HG03196 (cell line): ENCODE measurements at regions not wholly inside any gene's neighbourhood (a gene's known extent, or its start where the extent isn't known, plus 50 kb on each side); places are given as distances from the start of the nearest gene placed in this dataset.
"Not testable (repeated sequence)": the region's sequence is repeated elsewhere in the genome, so short reads cannot be mapped to it uniquely, and the experiment has no call there.

ENCODE experiments used
- ATAC-seq: cut with Tn5 transposase; IDR thresholded peaks from one replicate; pipeline ENCODE4 v1.9.1; 2021; ENCODE audit not compliant: unreplicated experiment

DNA sequence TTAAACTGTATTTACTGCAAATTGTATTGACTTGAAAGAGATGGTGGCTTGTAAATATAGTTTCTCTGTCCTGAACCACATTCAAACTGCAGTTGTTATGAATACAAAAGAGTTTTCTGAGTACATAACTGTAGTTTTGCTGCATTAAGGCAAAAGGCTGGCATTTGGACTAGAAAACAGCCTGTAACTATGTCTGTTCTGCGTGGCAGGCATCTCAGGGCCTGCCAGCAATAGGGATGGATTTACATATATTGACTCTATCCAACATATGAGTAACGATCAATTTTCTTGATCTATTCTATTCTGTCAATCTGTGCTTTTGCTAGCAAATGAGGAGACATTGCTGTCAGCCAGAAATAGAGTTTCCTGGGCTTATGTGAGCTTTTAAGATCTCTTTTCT is 174.6 kb downstream of the TMEM26 start:
- no peak for ATAC-seq

DNA sequence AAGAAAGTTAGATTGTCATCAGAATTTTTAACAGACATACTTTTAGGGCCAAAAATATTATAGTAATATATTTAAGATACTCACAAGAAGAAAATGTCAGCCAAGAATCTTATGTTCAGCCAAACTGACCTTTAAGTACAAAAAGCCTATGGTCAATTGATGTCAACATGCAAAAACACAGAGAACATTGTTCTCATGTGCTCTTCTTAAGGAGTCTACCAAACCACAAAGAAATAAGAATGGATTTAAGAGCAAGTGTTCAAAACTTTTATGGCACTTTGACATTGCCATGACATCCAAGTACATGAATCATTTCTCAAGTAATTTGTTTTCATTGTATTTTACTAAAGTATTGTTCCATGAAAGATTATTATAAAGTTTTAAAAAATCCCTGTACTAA is 180.4 kb downstream of the TMEM26 start:
- ATAC-seq = no peak

DNA sequence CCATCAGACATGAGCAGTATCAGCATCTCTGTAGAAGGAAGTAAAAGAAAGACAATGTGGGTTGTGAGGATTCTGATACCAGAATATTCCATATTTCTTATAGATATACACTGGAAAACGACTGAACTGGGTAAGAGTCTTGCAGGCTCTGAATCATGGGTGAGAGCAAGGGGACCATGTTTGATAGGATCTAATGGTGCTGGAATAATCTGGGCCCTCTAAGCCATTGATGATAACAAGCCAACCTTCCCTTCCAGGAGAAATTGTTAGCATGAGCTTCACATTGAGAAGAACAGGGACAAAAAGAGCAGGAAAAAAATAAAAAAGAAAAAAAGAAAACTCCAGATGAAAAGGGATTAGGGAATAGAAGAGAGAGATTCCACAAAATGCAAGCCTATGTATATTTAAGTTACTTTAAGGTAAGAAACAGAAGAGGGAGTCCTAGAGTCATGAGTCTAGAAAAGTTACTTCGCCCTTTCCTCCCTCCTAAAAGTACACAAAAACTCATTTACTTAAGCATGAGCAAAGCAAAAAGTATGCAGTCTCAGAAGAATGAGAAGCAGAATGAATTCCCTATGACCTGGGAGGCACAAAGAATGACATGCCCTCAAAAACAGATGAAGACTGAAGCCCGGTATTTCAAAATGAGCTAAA is 181.9 kb downstream of the TMEM26 start:
- ATAC-seq = no peak

DNA sequence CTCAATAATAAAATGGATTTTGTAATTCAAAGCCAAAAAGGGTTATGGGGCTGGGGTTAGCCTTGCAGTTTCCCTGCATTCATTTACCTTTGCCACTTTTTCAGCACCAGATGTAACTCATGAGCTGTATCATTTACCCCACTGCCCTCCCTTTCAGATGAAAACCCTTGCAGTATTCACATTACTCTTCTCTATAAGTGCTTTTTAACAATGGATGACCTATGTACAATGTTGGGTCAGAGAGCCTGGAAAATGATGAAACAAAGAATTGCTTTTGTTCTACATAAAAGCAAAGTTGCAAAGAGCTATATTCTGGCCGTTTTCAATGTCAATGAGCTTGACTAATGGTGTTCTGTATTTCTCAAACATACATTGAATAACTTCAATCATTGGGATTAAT is 189.7 kb downstream of the TMEM26 start:
- no peak for ATAC-seq

DNA sequence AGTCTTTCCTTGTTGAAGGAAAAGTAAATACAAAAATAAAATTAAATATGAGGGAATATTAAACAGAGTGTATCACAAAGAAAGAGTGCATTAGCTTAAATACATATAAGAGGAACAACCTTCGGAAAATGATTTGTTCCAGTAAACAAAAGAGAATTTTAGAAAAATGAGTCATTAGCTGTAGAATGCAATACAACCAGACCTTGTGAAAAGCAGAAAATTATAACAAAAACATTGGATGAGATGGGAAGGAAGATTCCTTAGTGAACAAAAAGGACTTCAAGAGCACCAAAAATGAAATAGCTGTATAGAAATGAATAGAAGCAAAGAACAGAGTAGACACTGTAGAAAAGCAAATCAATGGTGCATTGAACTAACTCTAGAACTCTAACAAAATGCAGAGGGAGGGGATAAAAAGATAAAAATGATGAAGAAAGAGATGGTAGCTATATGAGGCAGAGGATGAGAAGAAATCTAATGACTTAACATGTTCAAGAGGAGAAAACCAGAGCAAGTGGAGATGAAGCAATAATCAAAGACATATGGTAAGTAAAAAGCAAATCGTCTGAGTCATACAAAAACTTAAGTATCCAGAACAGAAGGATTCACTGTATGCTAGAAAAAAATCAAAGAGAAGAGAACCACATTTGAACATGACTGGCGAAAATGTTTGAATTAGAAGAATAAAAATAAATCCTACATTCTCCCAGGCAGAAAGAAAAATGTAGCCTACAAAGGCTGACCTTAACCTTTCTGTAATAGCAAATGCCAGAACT is 190.5 kb downstream of the TMEM26 start:
- ATAC-seq = no peak

DNA sequence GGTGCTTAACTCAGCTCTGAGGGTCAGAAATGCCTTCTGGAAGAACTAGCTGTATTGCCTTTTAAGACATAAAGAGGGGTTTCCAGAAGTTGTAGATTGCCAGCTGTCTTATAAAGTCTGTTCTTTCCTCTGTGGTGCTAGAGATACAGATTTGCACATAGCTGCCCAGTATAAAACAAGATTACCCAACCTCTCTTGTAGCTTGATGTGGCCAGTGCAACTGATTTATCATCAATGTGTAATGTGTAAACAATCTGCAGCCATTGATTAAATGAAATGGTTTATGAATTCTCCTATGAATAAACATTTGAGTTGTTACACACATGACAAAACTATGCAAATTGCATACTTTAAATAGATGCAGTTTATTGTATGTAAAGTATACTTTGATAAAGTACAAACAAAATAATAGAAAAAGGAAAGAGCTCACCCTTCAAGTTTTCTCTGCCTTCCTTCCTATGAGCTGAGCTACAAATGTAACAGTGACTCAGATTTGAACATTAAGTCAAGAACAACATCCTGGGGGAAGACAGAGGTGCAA is 195.2 kb downstream of the TMEM26 start:
- no peak for ATAC-seq

DNA sequence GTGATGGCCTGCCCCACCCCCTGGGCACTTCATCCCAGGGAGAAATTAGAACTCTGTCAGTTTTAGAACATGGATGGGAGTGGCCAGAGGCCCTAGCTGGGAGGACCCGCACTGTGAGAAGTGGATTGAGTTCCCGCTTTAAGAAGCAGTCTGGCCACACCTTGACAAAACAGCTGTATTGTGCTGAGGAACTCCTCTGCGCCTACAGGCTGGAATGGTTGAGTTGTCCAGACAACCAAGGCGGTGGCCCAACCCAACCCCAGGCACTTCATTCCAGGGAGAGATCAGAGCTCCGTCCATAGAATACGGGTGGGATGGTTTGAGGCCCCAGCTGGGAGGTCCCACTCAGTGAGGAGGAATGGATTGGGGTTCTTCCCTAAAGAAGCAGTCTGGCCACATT is 196.0 kb downstream of the TMEM26 start:
- no peak for ATAC-seq

DNA sequence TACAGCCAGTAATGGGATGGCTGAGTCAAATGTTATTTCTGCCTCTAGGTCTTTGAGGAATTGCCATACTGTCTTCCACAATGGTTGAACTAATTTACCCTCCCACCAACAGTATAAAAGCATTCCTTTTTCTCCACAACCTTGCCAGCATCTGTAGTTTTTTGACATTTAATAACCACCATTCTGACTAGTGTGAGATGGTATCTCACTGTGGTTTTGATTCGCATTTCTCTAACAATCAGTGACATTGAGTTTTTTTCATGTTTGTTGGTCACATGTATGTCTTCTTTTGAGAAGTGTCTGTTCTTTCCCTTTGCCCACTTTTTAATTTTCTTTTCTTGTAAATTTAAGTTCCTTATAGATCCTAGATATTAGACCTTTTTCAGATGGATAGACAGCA is 200.9 kb downstream of the TMEM26 start:
- not testable (repeated sequence) for ATAC-seq

DNA sequence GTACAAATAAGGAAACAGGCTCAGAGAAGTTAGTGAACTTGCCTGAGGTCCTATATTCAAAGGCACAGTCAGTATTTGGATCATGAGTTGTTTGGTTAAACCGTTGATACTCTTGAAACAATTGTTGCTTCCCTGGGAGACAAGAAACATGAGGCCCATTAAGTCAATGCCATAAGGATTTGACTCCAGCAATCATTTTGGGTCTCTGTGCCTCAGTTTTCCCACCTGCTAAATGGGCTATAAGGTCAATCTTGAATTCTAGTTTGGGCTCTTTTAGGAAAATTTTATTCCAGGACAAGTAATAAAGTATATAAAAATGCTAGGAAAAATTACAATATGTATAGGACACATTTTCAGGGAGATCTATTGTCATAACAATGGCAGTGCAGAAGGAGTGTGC is 202.1 kb downstream of the TMEM26 start:
- no peak for ATAC-seq

DNA sequence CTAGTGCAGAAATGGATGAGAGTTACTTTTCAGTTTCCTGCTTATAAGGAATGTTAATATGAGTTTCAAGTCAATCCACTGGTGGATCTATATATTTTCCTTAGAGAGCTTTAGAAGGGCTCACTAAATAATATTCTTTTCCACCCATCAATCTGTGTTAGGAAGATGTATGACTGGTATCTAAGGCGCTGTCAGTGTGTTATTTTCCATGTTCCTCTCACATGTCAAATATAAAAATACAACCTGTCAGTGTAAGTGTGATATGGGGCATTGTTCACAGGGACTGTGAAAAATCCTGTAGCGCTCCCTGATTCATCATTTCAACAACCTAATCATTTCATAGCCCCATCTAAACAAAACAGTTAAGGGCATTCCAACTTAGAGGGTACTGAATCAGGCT is 203.1 kb downstream of the TMEM26 start:
- no peak for ATAC-seq

DNA sequence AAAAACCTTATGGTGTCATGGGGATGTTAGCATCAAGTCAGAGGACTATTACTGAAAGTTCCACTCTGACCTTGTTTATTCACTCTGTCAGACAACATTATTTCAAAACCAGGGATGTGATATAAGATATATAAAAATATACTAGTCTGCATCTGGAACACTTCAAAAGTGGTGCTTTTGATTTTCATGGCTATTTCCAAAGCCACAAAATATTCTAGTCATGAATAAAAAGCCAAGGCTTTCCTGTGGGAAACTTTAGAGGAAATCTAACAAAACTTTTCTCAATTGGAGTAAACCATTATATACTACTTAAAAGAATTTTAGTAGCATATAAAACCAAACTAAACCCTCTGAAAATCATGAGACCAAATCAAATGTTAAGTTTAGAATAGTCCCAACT is 205.2 kb downstream of the TMEM26 start:
- ATAC-seq = no peak

DNA sequence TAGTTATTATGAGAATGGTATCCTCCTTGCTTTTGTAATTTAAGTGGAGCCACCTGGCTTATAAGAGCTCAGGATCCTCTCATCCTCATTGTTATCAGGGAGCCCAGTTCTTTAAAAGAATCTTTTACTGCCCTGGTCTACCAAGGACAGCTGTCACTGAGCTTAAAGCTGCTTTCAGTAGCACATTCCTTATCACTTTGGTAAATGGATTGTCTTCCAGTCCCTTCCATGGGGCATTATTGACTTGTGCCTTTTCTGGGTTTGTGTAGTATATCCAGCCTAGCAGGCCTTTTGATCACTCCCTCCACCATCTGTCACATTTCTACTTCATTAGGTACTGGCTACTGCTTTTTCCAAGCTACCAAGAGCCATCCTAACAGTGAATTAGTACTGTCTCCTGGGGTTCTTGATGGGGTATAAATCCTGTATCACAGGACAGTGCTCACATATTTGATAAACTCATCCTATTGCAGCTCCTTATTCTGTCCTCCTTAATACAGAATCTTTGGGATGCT is 208.9 kb downstream of the TMEM26 start:
- no peak for ATAC-seq

DNA sequence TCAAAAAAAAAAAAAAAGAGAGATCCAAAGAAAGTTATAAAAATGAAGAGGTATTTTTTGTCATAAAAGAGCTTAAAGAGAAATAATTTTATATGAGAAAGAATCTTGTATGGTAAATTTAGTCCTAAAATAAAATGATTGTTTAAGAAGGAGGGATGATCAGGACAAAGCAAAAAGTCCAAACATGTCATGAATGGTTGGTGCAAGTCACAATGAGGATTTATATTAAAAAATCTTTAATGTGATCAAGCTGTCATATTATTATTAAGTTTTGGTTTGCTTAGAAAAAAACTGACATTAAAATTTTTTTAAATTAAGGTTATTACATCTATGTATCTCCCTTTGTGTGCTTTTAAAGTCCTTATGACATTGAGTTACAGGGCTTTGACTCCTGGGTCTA is 220.4 kb downstream of the TMEM26 start:
- no peak for ATAC-seq

DNA sequence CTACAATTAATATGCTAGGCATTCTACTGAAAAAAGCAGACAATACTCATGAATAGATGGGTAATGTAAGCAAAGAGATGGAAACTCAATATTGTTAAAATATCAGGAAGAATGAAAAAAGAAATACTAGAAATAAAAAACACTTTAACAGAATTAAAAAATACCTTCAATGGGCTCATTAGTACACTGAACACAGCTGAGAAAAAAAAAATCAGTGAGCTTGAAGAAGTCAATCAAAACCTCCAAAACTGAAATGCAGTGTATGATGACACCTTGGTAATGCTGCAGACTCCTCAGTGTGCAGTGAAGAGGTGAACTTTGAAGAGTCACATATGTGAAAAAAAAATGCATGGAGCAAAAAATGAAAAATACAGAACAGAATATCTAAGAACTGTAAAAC is 227.2 kb downstream of the TMEM26 start:
- ATAC-seq = no peak

DNA sequence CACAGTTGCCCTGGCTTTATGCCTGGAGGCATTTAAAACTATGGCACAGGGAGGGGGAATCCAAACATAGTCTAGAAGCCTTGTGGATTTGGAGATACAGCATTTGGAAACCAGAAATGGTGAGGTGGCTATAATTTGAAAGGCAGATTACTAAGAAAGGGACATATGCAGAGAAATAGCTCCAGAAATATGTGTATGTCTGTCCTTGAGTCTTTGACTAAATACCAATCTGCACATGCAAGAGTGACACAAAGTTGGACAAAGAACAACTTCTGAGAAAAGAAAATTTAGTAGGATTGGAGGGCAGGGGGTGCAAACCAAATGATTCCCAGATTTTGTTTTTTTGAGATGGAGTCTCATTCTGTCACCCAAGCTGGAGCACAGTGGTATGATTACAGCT is 229.6 kb downstream of the TMEM26 start:
- no peak for ATAC-seq

DNA sequence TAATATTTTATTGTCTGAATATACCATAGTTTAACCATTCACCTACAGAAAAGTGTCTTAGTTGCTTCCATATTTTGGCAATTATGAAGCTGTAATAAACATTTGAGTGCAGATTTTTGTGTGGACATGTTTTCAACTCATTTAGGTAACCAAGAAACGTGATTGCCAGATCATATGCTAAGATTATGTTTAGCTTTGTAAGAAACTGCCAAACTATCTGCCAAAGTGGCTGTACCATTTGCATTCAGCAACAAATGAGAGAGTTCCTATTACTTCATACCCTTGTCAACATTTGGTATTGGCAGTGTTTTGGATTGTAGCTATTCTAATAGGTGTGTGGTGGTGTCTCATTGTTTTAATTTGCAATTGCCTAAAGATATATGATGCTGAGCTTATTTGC is 233.5 kb downstream of the TMEM26 start:
- ATAC-seq = no peak

DNA sequence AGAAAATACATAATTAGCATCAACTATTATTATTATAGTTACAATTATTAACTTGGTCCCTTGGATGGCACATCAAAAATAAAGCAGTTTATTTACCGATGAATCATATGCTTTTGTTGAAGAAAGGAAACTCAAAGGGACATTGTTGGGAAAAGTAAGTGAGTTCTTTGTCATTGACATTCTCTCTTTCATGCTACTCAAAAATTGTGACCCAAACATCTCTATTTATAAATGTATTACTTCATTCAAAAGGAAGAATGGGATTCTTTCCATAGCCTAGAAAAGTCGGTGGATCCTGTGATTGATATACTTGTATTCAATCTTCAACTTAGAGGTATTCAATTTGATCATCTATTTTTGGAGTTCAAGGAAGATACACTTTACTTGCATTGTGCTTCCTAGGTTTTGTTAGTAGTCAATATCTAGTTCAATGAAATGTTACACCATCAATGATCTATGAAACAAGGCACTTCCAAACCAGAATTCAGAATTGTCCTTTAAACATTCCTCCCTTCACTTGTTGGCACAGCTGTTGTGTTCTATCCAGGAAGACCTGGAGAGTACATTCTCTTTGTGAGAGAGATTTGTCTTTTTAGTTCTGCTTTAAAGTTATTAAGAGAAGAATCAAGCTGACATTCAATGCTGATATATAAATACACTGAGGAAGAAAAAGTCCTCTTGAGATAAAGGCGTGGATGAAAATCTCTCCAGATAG is 235.2 kb downstream of the TMEM26 start:
- ATAC-seq = no peak

DNA sequence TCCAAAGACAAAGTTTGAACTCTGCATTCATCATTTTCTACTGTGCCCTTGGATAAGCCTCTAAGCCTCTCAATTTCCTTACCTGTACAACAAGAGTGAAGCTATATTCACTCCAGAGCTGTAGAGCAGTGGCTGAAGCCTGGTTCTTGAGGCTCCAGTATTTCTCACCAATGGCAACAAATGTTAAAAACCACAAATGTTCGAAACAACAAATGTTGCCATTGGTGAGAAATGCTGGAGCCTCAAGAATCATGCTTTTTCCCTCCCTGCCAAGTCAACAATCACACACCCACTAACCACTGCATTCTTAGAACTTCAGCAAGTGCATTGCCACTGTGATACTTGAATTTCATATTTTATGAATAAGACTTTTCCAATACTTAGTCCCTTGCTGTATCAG is 237.9 kb downstream of the TMEM26 start:
- no peak for ATAC-seq

DNA sequence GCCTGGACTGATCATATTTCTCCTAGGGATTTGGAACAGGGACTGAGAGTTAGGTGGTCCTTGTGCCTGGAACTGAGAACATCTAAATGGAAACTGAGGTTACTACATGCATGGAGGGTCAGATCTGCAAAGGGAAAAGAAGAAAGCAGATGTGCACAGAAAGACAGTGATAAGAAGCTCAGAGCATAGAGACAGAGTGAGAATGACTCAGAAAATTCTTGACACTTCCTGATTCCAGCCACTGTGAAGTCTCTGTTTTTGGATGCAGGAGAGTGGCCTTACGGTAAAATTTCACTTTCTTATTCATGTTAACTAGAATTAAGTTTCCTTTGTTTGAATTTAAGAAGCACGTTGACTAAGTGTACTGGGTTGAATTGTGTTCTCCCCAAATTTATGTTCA is 241.7 kb downstream of the TMEM26 start:
- no peak for ATAC-seq

DNA sequence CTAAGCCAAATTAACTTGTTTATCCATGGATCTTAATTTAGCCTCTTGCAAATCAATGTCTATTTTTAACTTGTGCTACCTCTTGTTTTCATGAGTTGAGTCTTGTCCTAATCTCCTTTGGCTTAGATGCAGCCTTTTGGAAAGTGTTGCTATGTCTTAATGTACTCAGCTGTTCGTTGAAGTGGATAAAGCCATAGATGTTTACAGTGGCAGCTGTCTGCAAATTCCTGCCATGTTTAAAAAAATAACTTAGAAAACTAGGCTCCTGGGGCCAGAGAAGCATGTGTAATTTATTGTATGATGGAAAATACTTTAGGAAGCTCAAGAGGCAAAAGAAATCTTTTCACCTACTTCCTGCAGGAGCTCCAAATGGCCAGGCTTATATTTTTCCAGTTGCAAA is 253.1 kb upstream of the RHOBTB1 start:
- no peak for ATAC-seq

DNA sequence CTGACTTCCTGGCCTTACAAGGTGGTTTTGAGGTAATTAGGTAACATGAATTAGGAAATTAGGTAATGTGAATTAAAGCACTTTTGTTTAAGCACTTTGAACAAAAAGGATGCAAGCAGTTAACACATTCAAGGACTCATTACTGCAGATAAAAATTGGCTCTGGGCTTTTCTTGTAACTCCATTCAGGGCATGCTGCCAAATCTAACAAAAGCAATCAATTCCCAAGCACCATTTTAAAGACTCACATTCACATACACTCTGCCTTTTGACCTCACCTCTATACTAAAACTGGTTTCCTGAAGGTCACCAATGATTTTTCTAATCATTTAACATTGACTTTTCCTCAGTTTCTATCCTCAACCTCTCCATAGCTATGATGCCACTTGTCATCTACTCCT is 251.2 kb upstream of the RHOBTB1 start:
- ATAC-seq = no peak

DNA sequence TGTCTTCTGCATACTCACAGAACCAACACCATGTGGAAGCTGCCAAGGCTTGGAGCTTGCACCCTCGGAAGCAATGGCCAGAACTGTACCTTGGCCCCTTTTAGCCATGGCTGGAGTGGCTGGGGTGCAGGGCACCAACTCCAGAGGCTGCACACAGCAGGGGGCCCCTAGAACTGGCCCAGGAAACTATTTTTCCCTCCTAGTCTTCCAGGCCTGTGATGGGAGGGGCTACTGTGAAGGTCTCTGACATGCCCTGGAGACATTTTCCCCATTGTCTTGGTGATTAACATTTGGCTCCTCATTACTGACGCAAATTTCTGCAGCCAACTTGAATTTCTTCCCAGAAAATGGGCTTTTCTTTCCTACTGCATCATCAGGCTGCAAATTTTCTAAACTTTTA is 248.6 kb upstream of the RHOBTB1 start:
- ATAC-seq = not testable (repeated sequence)
